ENCODE measurements at regions not wholly inside any gene's neighbourhood (a gene's known extent, or its start where the extent isn't known, plus 50 kb on each side); places are given as distances from the start of the nearest gene placed in this dataset.

- H3K27me3 ChIP-seq (ENCODE audit: low read length), result no peaks in the 10 kb centered on the region
- H3K4me3 ChIP-seq (ENCODE audit: insufficient read depth, low read length, poor library complexity, severe bottlenecking), result no peak overlapping the region
- no peaks in the 10 kb centered on the region for H3F3A ChIP-seq (ENCODE audit: insufficient read depth)
- no peak overlapping the region for H2AFZ ChIP-seq (ENCODE audit: low read depth, low read length, severe bottlenecking)
- H3K27ac ChIP-seq (ENCODE audit: low read depth, low read length), result no peak overlapping the region
- H3K79me2 ChIP-seq (ENCODE audit: insufficient read depth, low read length), result no peaks in the 10 kb centered on the region
- H3K4me2 ChIP-seq (ENCODE audit: low read depth, low read length, poor library complexity, severe bottlenecking), result no peak overlapping the region
- H3K9me3 ChIP-seq (ENCODE audit: insufficient read depth, low read length), result no peaks in the 10 kb centered on the region
- TF ChIP-seq EZH2phosphoT487 (conservative IDR thresholded peaks at IDR 0.05; ENCODE audit: low read length) (no peak), CTCF (IDR thresholded peaks at IDR 0.05; ENCODE audit: insufficient read depth, low read length, poor library complexity, severe bottlenecking) (no peak)
- no peaks in the 10 kb centered on the region for H4K20me1 ChIP-seq (ENCODE audit: low read depth, low read length)
- no peaks in the 10 kb centered on the region for H3K36me3 ChIP-seq (ENCODE audit: low read length)
- H3K9me2 ChIP-seq (replicated peaks; ENCODE audit: insufficient read depth, low read length), result no peaks in the 10 kb centered on the region
- H3K9ac ChIP-seq (ENCODE audit: low read length), result no peak overlapping the region
These were observed 831.3 kb downstream of the MTRR start for GRCh38 chr5:8700222-8700621.

- Histone ChIP-seq H3K4me2 (ENCODE audit: low read depth, low read length, poor library complexity, severe bottlenecking) (no peak overlapping the region), H3K36me3 (ENCODE audit: low read length) (no peaks in the 10 kb centered on the region), H2AFZ (ENCODE audit: low read depth, low read length, severe bottlenecking) (no peak overlapping the region)
These were observed 831.7 kb downstream of the MTRR start for GRCh38 chr5:8700671-8701070.

GRCh38 chr5:8701251-8701650 lies 832.3 kb downstream of the MTRR start:
- no peaks in the 10 kb centered on the region for H4K20me1 ChIP-seq (ENCODE audit: low read depth, low read length)
- H3K79me2 ChIP-seq (ENCODE audit: insufficient read depth, low read length), result no peaks in the 10 kb centered on the region
- no peaks in the 10 kb centered on the region for H3K9me3 ChIP-seq (ENCODE audit: insufficient read depth, low read length)
- H3K27me3 ChIP-seq (ENCODE audit: low read length), result no peaks in the 10 kb centered on the region
- H3K36me3 ChIP-seq (ENCODE audit: low read length), result no peaks in the 10 kb centered on the region
- H3K4me3 ChIP-seq (ENCODE audit: insufficient read depth, low read length, poor library complexity, severe bottlenecking), result no peak overlapping the region
- H3F3A ChIP-seq (ENCODE audit: insufficient read depth), result no peaks in the 10 kb centered on the region
- H3K9ac ChIP-seq (ENCODE audit: low read length), result no peak overlapping the region
- no peak overlapping the region for H2AFZ ChIP-seq (ENCODE audit: low read depth, low read length, severe bottlenecking)
- TF ChIP-seq CTCF (IDR thresholded peaks at IDR 0.05; ENCODE audit: insufficient read depth, low read length, poor library complexity, severe bottlenecking), result no peak
- TF ChIP-seq EZH2phosphoT487 (conservative IDR thresholded peaks at IDR 0.05; ENCODE audit: low read length), result no peak
- H3K4me2 ChIP-seq (ENCODE audit: low read depth, low read length, poor library complexity, severe bottlenecking), result no peak overlapping the region
- no peak overlapping the region for H3K27ac ChIP-seq (ENCODE audit: low read depth, low read length)
- H3K9me2 ChIP-seq (replicated peaks; ENCODE audit: insufficient read depth, low read length), result no peaks in the 10 kb centered on the region

More at GRCh38 chr5:8700671-8701070, 831.7 kb downstream of the MTRR start:
- Histone ChIP-seq H3K9me2 (replicated peaks; ENCODE audit: insufficient read depth, low read length) (no peaks in the 10 kb centered on the region), H3K9me3 (ENCODE audit: insufficient read depth, low read length) (no peaks in the 10 kb centered on the region), H3K27me3 (ENCODE audit: low read length) (no peaks in the 10 kb centered on the region), H3K79me2 (ENCODE audit: insufficient read depth, low read length) (no peaks in the 10 kb centered on the region), H3F3A (ENCODE audit: insufficient read depth) (no peaks in the 10 kb centered on the region), H3K9ac (ENCODE audit: low read length) (no peak overlapping the region), H3K4me3 (ENCODE audit: insufficient read depth, low read length, poor library complexity, severe bottlenecking) (no peak overlapping the region), H4K20me1 (ENCODE audit: low read depth, low read length) (no peaks in the 10 kb centered on the region), H3K27ac (ENCODE audit: low read depth, low read length) (no peak overlapping the region)
- TF ChIP-seq CTCF (IDR thresholded peaks at IDR 0.05; ENCODE audit: insufficient read depth, low read length, poor library complexity, severe bottlenecking) (no peak), EZH2phosphoT487 (conservative IDR thresholded peaks at IDR 0.05; ENCODE audit: low read length) (no peak)
